KBM-7 (cell line): ENCODE measurements at regions not wholly inside any gene's neighbourhood (a gene's known extent, or its start where the extent isn't known, plus 50 kb on each side); places are given as distances from the start of the nearest gene placed in this dataset.

Source experiments
- DNase-seq: peaks from one replicate; pipeline ENCODE4 v3.0.0-alpha.2; 2015
- in situ Hi-C: fragments of 300-500 bp; cut with MboI; formaldehyde crosslinking; loops from 2 replicates; pipeline ENCODE4 v1.14.3; 2020; ENCODE audit warnings: low sequenced_read_pairs, low pct_unique_long_range_greater_than_20kb, mixed read lengths

GRCh38 chr6:41428336-41428995, 93.1 kb downstream of the NCR2 start:
- DNase-seq: no peak
- in situ Hi-C loops: no loop called here

GRCh38 chr6:41428996-41429421, 93.6 kb downstream of the NCR2 start:
- in situ Hi-C loops: no loop called here

GRCh38 chr6:41429506-41430504, 94.4 kb downstream of the NCR2 start:
- DNase-seq: no peak
- in situ Hi-C loops: no loop called here

More at GRCh38 chr6:41428996-41429421, 93.6 kb downstream of the NCR2 start:
- peak; percentile 63 for DNase-seq

GRCh38 chr6:41430875-41431274, 95.5 kb downstream of the NCR2 start:
- in situ Hi-C loops: no loop called here
- DNase-seq: no peak

- in situ Hi-C loops: no loop called here
- DNase-seq: no peak
Measured at GRCh38 chr6:41432280-41432679, 96.9 kb downstream of the NCR2 start.

GRCh38 chr6:41434803-41435481, 99.5 kb downstream of the NCR2 start:
- DNase-seq: no peak
- in situ Hi-C loops: no loop called here

GRCh38 chr6:41437604-41438003, 102.2 kb downstream of the NCR2 start:
- no peak for DNase-seq
- in situ Hi-C loops: no loop called here

GRCh38 chr6:41438746-41439145, 103.3 kb downstream of the NCR2 start:
- no peak for DNase-seq
- in situ Hi-C loops: no loop called here

- peak; percentile 88 for DNase-seq
- in situ Hi-C loops: no loop called here
Measured at GRCh38 chr6:41439524-41440418, 104.4 kb downstream of the NCR2 start.

GRCh38 chr6:41440958-41441357, 105.2 kb upstream of the FOXP4 start:
- in situ Hi-C loops: no loop called here
- DNase-seq: no peak

GRCh38 chr6:41441598-41442351, 104.4 kb upstream of the FOXP4 start:
- DNase-seq: no peak
- in situ Hi-C loops: no loop called here

- in situ Hi-C loops: no loop called here
- DNase-seq: no peak
Measured at GRCh38 chr6:41442352-41442672, 103.9 kb upstream of the FOXP4 start.

- DNase-seq: peak; percentile 19
- in situ Hi-C loops: no loop called here
Measured at GRCh38 chr6:41442800-41443501, 103.2 kb upstream of the FOXP4 start.

- DNase-seq: no peak
- in situ Hi-C loops: no loop called here
Measured at GRCh38 chr6:41443616-41444525, 102.3 kb upstream of the FOXP4 start.

GRCh38 chr6:41445261-41445660, 100.9 kb upstream of the FOXP4 start:
- no peak for DNase-seq
- in situ Hi-C loops: no loop called here

- in situ Hi-C loops: no loop called here
- DNase-seq: no peak
Measured at GRCh38 chr6:41446132-41446531, 100.0 kb upstream of the FOXP4 start.
